ENCODE measurements at regions not wholly inside any gene's neighbourhood (a gene's known extent, or its start where the extent isn't known, plus 50 kb on each side); places are given as distances from the start of the nearest gene placed in this dataset.

DNA sequence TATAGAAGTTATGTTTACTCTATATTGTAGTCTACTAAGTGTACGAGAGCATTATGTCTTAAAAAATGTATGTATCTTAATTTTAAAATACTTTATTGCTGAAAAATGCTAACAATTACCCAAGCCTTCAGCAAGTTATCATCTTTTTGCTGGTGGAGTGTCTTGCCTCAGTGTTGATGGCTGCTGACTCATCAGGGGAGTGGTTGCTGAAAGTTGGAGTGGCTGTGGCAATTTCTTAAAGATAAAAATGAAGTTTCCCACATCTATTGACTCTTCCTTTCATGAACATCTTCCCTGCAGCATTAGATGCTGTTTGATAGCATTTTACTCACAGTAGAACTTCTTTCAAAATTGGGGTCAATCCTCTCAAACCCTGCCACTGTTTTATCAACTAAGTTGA is 95.8 kb downstream of the CDC7 start:
- Histone ChIP-seq H3K4me1 (peaks cover 0 to 5% (median 0%) of the 10 kb centered on the region in 4 donors), H3K27me3 (no peaks in the 10 kb centered on the region), H3K9me3 (no peaks in the 10 kb centered on the region), H3K36me3 (no peaks in the 10 kb centered on the region), H3K4me3 (no peak overlapping the region), H3K27ac (no peak overlapping the region)
- ATAC-seq, result no peak
- intact Hi-C loops (cut with DNase I), result no loop called here
- DNase-seq, result no peak
- WGBS (ENCODE audit: insufficient coverage, low coverage, low lambda C conversion rate, missing lambda C conversion rate), result 100% methylated on average over 1 of the region's 1 CpG
- TF ChIP-seq CTCF (IDR thresholded peaks at IDR 0.05) (no peak), POLR2A (IDR thresholded peaks at IDR 0.05) (no peak)

GRCh38 chr1:91597215-91597614 is 96.6 kb downstream of the CDC7 start:
- Histone ChIP-seq H3K9me3 (no peaks in the 10 kb centered on the region), H3K36me3 (no peaks in the 10 kb centered on the region), H3K27ac (no peak overlapping the region), H3K27me3 (no peaks in the 10 kb centered on the region), H3K4me3 (no peak overlapping the region), H3K4me1 (no peaks in the 10 kb centered on the region)
- DNase-seq, result no peak
- 77% methylated on average over 2 of the region's 2 CpGs for whole genome bisulfite sequencing (ENCODE audit: insufficient coverage, low coverage, low lambda C conversion rate, missing lambda C conversion rate)
- ATAC-seq, result no peak
- TF ChIP-seq CTCF (IDR thresholded peaks at IDR 0.05), result no peak
- TF ChIP-seq POLR2A (IDR thresholded peaks at IDR 0.05), result no peak
- intact Hi-C loops (cut with DNase I), result no loop called here

GRCh38 chr1:91600431-91601337 is 100.0 kb downstream of the CDC7 start:
- TF ChIP-seq CTCF (IDR thresholded peaks at IDR 0.05), result no peak
- no peak for TF ChIP-seq POLR2A (IDR thresholded peaks at IDR 0.05)
- 61% methylated on average over 11 of the region's 11 CpGs for WGBS (ENCODE audit: insufficient coverage, low coverage, low lambda C conversion rate, missing lambda C conversion rate)
- H3K36me3 ChIP-seq, result no peaks in the 10 kb centered on the region
- H3K4me1 ChIP-seq, result no peaks in the 10 kb centered on the region
- H3K27ac ChIP-seq, result no peak overlapping the region
- ATAC-seq, result no peak
- DNase-seq, result no peak
- intact Hi-C loops (cut with DNase I), result no loop called here
- no peaks in the 10 kb centered on the region for H3K27me3 ChIP-seq
- no peaks in the 10 kb centered on the region for H3K9me3 ChIP-seq
- H3K4me3 ChIP-seq, result no peak overlapping the region

DNA sequence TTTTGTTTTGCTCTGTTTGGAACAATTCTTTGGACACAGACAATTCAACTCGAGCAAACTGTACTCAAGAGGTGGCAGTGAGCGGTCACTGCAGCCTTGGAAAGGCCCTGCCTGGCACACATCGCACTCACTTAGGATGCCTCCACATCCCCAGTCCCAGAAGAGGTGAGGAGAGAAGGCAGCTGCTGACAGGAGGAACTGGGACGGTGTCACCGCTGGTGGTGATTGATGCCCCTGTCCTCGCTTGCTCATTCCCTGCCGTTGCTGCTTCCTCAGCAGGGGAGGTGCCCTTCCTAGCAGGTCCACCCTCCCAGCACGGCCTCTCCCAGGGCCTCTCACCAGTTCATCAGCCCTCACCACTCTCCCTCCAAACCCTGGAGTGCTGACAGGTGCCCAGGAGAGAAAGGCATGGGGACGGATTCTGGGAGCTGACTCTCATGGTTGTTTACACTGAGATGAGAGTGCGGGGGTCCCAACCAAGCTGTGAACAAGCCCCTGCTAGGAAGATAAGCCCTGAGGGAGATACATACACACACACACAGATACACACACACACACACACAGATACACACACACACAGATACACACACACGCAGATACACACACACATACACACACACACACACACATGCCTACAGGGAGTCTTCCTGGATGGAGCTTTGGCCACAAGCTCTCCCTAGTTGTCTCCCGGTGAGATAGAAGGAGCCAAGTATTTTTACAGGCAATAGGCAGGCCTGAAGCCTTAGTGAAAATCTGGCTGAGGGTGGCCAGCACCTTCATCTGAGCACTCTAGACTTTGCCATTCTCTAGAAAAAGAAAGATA is 101.1 kb downstream of the CDC7 start:
- Histone ChIP-seq H3K4me3 (no peak overlapping the region), H3K36me3 (no peaks in the 10 kb centered on the region), H3K4me1 (no peaks in the 10 kb centered on the region), H3K27me3 (no peaks in the 10 kb centered on the region), H3K9me3 (no peaks in the 10 kb centered on the region), H3K27ac (no peak overlapping the region)
- TF ChIP-seq POLR2A (IDR thresholded peaks at IDR 0.05), result no peak
- TF ChIP-seq CTCF (IDR thresholded peaks at IDR 0.05), result no peak
- WGBS (ENCODE audit: insufficient coverage, low coverage, low lambda C conversion rate, missing lambda C conversion rate), result 53% methylated on average over 7 of the region's 12 CpGs
- peak in 1 of 4 donors; percentile 24 for ATAC-seq
- DNase-seq, result no peak
- intact Hi-C loops (cut with DNase I), result no loop called here

Data from right lobe of liver (tissue), 6 donors.